ENCODE measurements at regions not wholly inside any gene's neighbourhood (a gene's known extent, or its start where the extent isn't known, plus 50 kb on each side); places are given as distances from the start of the nearest gene placed in this dataset.
"Not testable (repeated sequence)": the region's sequence is repeated elsewhere in the genome, so short reads cannot be mapped to it uniquely, and the experiment has no call there.

- H3K36me3 ChIP-seq (ENCODE audit: control insufficient read depth in 2 of 2, extremely low read depth in 1 of 2, insufficient read depth in 1 of 2, low read length in 1 of 2); H3K27ac Mint-ChIP-seq; CTCF ChIA-PET; H3K27ac ChIP-seq (ENCODE audit: low read length); H3K4me1 Mint-ChIP-seq; H3K4me3 Mint-ChIP-seq; H3K27me3 ChIP-seq (replicated peaks in 1 of 2; ENCODE audit: control insufficient read depth in 2 of 2, extremely low read depth in 1 of 2, insufficient read depth in 2 of 2, low read length in 1 of 2); POLR2A ChIA-PET; DNase-seq; H3K4me1 ChIP-seq (ENCODE audit: control insufficient read depth in 1 of 2, extremely low read depth in 1 of 2, insufficient read depth in 2 of 2, low read length in 2 of 2); H3K4me3 ChIP-seq (ENCODE audit: control insufficient read depth in 1 of 2, extremely low read depth in 1 of 2, low read length in 1 of 2); H3K9me3 Mint-ChIP-seq; H3K36me3 Mint-ChIP-seq; ATAC-seq (replicated peaks in 1 of 4); H3K9me3 ChIP-seq: not testable (repeated sequence)
- 85% methylated on average over 8 of the region's 13 CpGs for WGBS (ENCODE audit: insufficient coverage)
- H3K27me3 Mint-ChIP-seq: peaks cover 9 to 19% of the 10 kb centered on the region in 2 donors
These were observed 157.7 kb downstream of the GIPC2 start for GRCh38 chr1:78203410-78203982.

- H3K27ac Mint-ChIP-seq: no peak overlapping the region
- no peaks in the 10 kb centered on the region for H3K4me1 Mint-ChIP-seq
- peaks cover 5 to 8% of the 10 kb centered on the region in 2 donors for H3K27me3 Mint-ChIP-seq
- no peaks in the 10 kb centered on the region for H3K36me3 ChIP-seq (ENCODE audit: control insufficient read depth in 2 of 2, extremely low read depth in 1 of 2, insufficient read depth in 1 of 2, low read length in 1 of 2)
- DNase-seq: no peak
- H3K9me3 Mint-ChIP-seq: peaks cover 0 to 16% (median 3%) of the 10 kb centered on the region in 3 donors
- no peak for ATAC-seq (replicated peaks in 1 of 4)
- CTCF ChIA-PET: no interaction called here
- H3K27ac ChIP-seq (ENCODE audit: low read length): no peak overlapping the region
- no peaks in the 10 kb centered on the region for H3K9me3 ChIP-seq
- POLR2A ChIA-PET: no interaction called here
- no peak overlapping the region for H3K4me3 Mint-ChIP-seq
- H3K27me3 ChIP-seq (replicated peaks in 1 of 2; ENCODE audit: control insufficient read depth in 2 of 2, extremely low read depth in 1 of 2, insufficient read depth in 2 of 2, low read length in 1 of 2): peaks cover 0 to 20% of the 10 kb centered on the region in 2 experiments
- no peak overlapping the region for H3K4me3 ChIP-seq (ENCODE audit: control insufficient read depth in 1 of 2, extremely low read depth in 1 of 2, low read length in 1 of 2)
- no peaks in the 10 kb centered on the region for H3K4me1 ChIP-seq (ENCODE audit: control insufficient read depth in 1 of 2, extremely low read depth in 1 of 2, insufficient read depth in 2 of 2, low read length in 2 of 2)
- H3K36me3 Mint-ChIP-seq: no peaks in the 10 kb centered on the region
These were observed 164.4 kb downstream of the GIPC2 start for GRCh38 chr1:78210175-78210574.

GRCh38 chr1:78211483-78212092, 165.8 kb downstream of the GIPC2 start:
- H3K4me3 Mint-ChIP-seq: no peak overlapping the region
- H3K36me3 Mint-ChIP-seq: no peaks in the 10 kb centered on the region
- POLR2A ChIA-PET: no interaction called here
- H3K27ac ChIP-seq (ENCODE audit: low read length): no peak overlapping the region
- 68% methylated on average over 6 of the region's 7 CpGs for WGBS (ENCODE audit: insufficient coverage)
- DNase-seq (no peak), ATAC-seq (replicated peaks in 1 of 4) (no peak)
- H3K27me3 Mint-ChIP-seq: peaks cover 5 to 9% of the 10 kb centered on the region in 2 donors
- H3K27ac Mint-ChIP-seq: no peak overlapping the region
- H3K4me1 ChIP-seq (ENCODE audit: control insufficient read depth in 1 of 2, extremely low read depth in 1 of 2, insufficient read depth in 2 of 2, low read length in 2 of 2): no peaks in the 10 kb centered on the region
- H3K4me3 ChIP-seq (ENCODE audit: control insufficient read depth in 1 of 2, extremely low read depth in 1 of 2, low read length in 1 of 2): no peak overlapping the region
- CTCF ChIA-PET: no interaction called here
- peaks cover 0 to 20% of the 10 kb centered on the region in 2 experiments for H3K27me3 ChIP-seq (replicated peaks in 1 of 2; ENCODE audit: control insufficient read depth in 2 of 2, extremely low read depth in 1 of 2, insufficient read depth in 2 of 2, low read length in 1 of 2)
- H3K9me3 ChIP-seq: no peaks in the 10 kb centered on the region
- peaks cover 0 to 16% (median 3%) of the 10 kb centered on the region in 3 donors for H3K9me3 Mint-ChIP-seq
- no peaks in the 10 kb centered on the region for H3K36me3 ChIP-seq (ENCODE audit: control insufficient read depth in 2 of 2, extremely low read depth in 1 of 2, insufficient read depth in 1 of 2, low read length in 1 of 2)
- no peaks in the 10 kb centered on the region for H3K4me1 Mint-ChIP-seq

- Histone ChIP-seq H3K4me3 (ENCODE audit: control insufficient read depth in 1 of 2, extremely low read depth in 1 of 2, low read length in 1 of 2) (no peak overlapping the region), H3K27ac (ENCODE audit: low read length) (no peak overlapping the region), H3K36me3 (ENCODE audit: control insufficient read depth in 2 of 2, extremely low read depth in 1 of 2, insufficient read depth in 1 of 2, low read length in 1 of 2) (no peaks in the 10 kb centered on the region), H3K9me3 (no peaks in the 10 kb centered on the region), H3K4me1 (ENCODE audit: control insufficient read depth in 1 of 2, extremely low read depth in 1 of 2, insufficient read depth in 2 of 2, low read length in 2 of 2) (no peaks in the 10 kb centered on the region), H3K27me3 (replicated peaks in 1 of 2; ENCODE audit: control insufficient read depth in 2 of 2, extremely low read depth in 1 of 2, insufficient read depth in 2 of 2, low read length in 1 of 2) (peaks cover 0 to 20% of the 10 kb centered on the region in 2 experiments)
- POLR2A ChIA-PET: no interaction called here
- Mint-ChIP-seq H3K9me3 (peaks cover 0 to 16% (median 3%) of the 10 kb centered on the region in 3 donors), H3K4me3 (no peak overlapping the region), H3K4me1 (no peaks in the 10 kb centered on the region), H3K36me3 (no peaks in the 10 kb centered on the region), H3K27me3 (peaks cover 5 to 9% of the 10 kb centered on the region in 2 donors), H3K27ac (no peak overlapping the region)
- DNase-seq (no peak), ATAC-seq (replicated peaks in 1 of 4) (no peak)
- CTCF ChIA-PET: no interaction called here
- 89% methylated on average over 3 of the region's 4 CpGs for WGBS (ENCODE audit: insufficient coverage)
These were observed 168.6 kb downstream of the GIPC2 start for GRCh38 chr1:78214334-78214733.

GRCh38 chr1:78222225-78222959, 176.6 kb downstream of the GIPC2 start:
- WGBS (ENCODE audit: insufficient coverage): no CpG with 5 or more reads among the region's 5 CpGs
- POLR2A ChIA-PET: no interaction called here
- Mint-ChIP-seq H3K27ac (no peak overlapping the region), H3K4me3 (no peak overlapping the region), H3K36me3 (no peaks in the 10 kb centered on the region), H3K27me3 (peaks cover 3% of the 10 kb centered on the region in 2 donors), H3K9me3 (peaks cover 0 to 3% (median 0%) of the 10 kb centered on the region in 3 donors), H3K4me1 (no peaks in the 10 kb centered on the region)
- DNase-seq (no peak), ATAC-seq (replicated peaks in 1 of 4) (no peak)
- Histone ChIP-seq H3K36me3 (ENCODE audit: control insufficient read depth in 2 of 2, extremely low read depth in 1 of 2, insufficient read depth in 1 of 2, low read length in 1 of 2) (no peaks in the 10 kb centered on the region), H3K4me3 (ENCODE audit: control insufficient read depth in 1 of 2, extremely low read depth in 1 of 2, low read length in 1 of 2) (no peak overlapping the region), H3K27ac (ENCODE audit: low read length) (no peak overlapping the region), H3K9me3 (no peaks in the 10 kb centered on the region), H3K27me3 (replicated peaks in 1 of 2; ENCODE audit: control insufficient read depth in 2 of 2, extremely low read depth in 1 of 2, insufficient read depth in 2 of 2, low read length in 1 of 2) (no peaks in the 10 kb centered on the region), H3K4me1 (ENCODE audit: control insufficient read depth in 1 of 2, extremely low read depth in 1 of 2, insufficient read depth in 2 of 2, low read length in 2 of 2) (no peaks in the 10 kb centered on the region)
- CTCF ChIA-PET: no interaction called here

- H3K9me3 ChIP-seq: no peaks in the 10 kb centered on the region
- Mint-ChIP-seq H3K4me1 (no peaks in the 10 kb centered on the region), H3K27me3 (peaks cover 3 to 4% of the 10 kb centered on the region in 2 donors), H3K36me3 (no peaks in the 10 kb centered on the region), H3K4me3 (no peak overlapping the region), H3K27ac (no peak overlapping the region), H3K9me3 (peaks cover 0 to 3% (median 0%) of the 10 kb centered on the region in 3 donors)
- ChIA-PET CTCF (no interaction called here), POLR2A (no interaction called here)
- ATAC-seq (replicated peaks in 1 of 4): no peak
- H3K36me3 ChIP-seq (ENCODE audit: control insufficient read depth in 2 of 2, extremely low read depth in 1 of 2, insufficient read depth in 1 of 2, low read length in 1 of 2): no peaks in the 10 kb centered on the region
- no peak overlapping the region for H3K27ac ChIP-seq (ENCODE audit: low read length)
- no peaks in the 10 kb centered on the region for H3K27me3 ChIP-seq (replicated peaks in 1 of 2; ENCODE audit: control insufficient read depth in 2 of 2, extremely low read depth in 1 of 2, insufficient read depth in 2 of 2, low read length in 1 of 2)
- no peak for DNase-seq
- H3K4me3 ChIP-seq (ENCODE audit: control insufficient read depth in 1 of 2, extremely low read depth in 1 of 2, low read length in 1 of 2): no peak overlapping the region
- no peaks in the 10 kb centered on the region for H3K4me1 ChIP-seq (ENCODE audit: control insufficient read depth in 1 of 2, extremely low read depth in 1 of 2, insufficient read depth in 2 of 2, low read length in 2 of 2)
These were observed 177.2 kb downstream of the GIPC2 start for GRCh38 chr1:78222960-78223358.
